ENCODE measurements at regions not wholly inside any gene's neighbourhood (a gene's known extent, or its start where the extent isn't known, plus 50 kb on each side); places are given as distances from the start of the nearest gene placed in this dataset.

GRCh38 chr13:20301015-20301402 is 68.9 kb upstream of the GJB6 start:
- Histone ChIP-seq H3K14ac (ENCODE audit: low read length) (no peak overlapping the region), H2AK5ac (ENCODE audit: low read length) (no peak overlapping the region), H3K27me3 (ENCODE audit: insufficient read depth, low read length) (no peaks in the 10 kb centered on the region), H4K91ac (ENCODE audit: low read depth, low read length) (no peak overlapping the region), H3K36me3 (ENCODE audit: control insufficient read depth in 1 of 2, insufficient read depth in 2 of 2, low read length in 2 of 2) (no peaks in the 10 kb centered on the region), H3K79me2 (ENCODE audit: control insufficient read depth, insufficient read depth, low read length, poor library complexity) (no peaks in the 10 kb centered on the region), H3K79me1 (ENCODE audit: low read length) (no peaks in the 10 kb centered on the region), H3K23ac (ENCODE audit: low read length) (no peak overlapping the region), H2BK120ac (ENCODE audit: insufficient read depth, low read length, poor library complexity) (no peak overlapping the region), H3K4me3 (ENCODE audit: low read depth, low read length) (no peak overlapping the region), H3K9ac (ENCODE audit: low read length) (no peak overlapping the region), H2BK12ac (ENCODE audit: low read length) (no peak overlapping the region), H4K12ac (ENCODE audit: low read depth, low read length) (no peak overlapping the region), H3K9me3 (ENCODE audit: insufficient read depth, low read depth, low read length) (peaks cover 4% of the 10 kb centered on the region), H4K8ac (ENCODE audit: low read depth, low read length) (no peak overlapping the region), H2AFZ (ENCODE audit: insufficient read depth, low read length, poor library complexity) (no peak overlapping the region), H2BK5ac (ENCODE audit: low read depth, low read length, poor library complexity) (no peak overlapping the region), H3K4me2 (ENCODE audit: low read length) (peak overlapping the region; percentile 71), H3K18ac (ENCODE audit: low read length) (no peak overlapping the region), H3K27ac (ENCODE audit: low read depth, low read length) (no peak overlapping the region), H3K4ac (ENCODE audit: low read depth, low read length) (no peak overlapping the region), H3K4me1 (ENCODE audit: control insufficient read depth in 1 of 2, insufficient read depth in 2 of 2, low read length in 2 of 2) (peaks cover 3 to 8% of the 10 kb centered on the region in 2 experiments)
- no peak for DNase-seq
- WGBS (ENCODE audit: extremely low coverage, insufficient coverage, insufficient read length) = no CpG with 5 or more reads among the region's 7 CpGs

- no peak overlapping the region for H3K14ac ChIP-seq (ENCODE audit: low read length)
- H3K9ac ChIP-seq (ENCODE audit: low read length) = no peak overlapping the region
- H3K4ac ChIP-seq (ENCODE audit: low read depth, low read length) = no peak overlapping the region
- no peak for DNase-seq
- H3K27ac ChIP-seq (ENCODE audit: low read depth, low read length) = no peak overlapping the region
- H3K27me3 ChIP-seq (ENCODE audit: insufficient read depth, low read length) = no peaks in the 10 kb centered on the region
- peaks cover 3 to 8% of the 10 kb centered on the region in 2 experiments for H3K4me1 ChIP-seq (ENCODE audit: control insufficient read depth in 1 of 2, insufficient read depth in 2 of 2, low read length in 2 of 2)
- H4K8ac ChIP-seq (ENCODE audit: low read depth, low read length) = no peak overlapping the region
- no peak overlapping the region for H3K4me3 ChIP-seq (ENCODE audit: low read depth, low read length)
- no peaks in the 10 kb centered on the region for H3K79me2 ChIP-seq (ENCODE audit: control insufficient read depth, insufficient read depth, low read length, poor library complexity)
- H2BK120ac ChIP-seq (ENCODE audit: insufficient read depth, low read length, poor library complexity) = no peak overlapping the region
- H4K12ac ChIP-seq (ENCODE audit: low read depth, low read length) = no peak overlapping the region
- no peak overlapping the region for H2AFZ ChIP-seq (ENCODE audit: insufficient read depth, low read length, poor library complexity)
- H2BK5ac ChIP-seq (ENCODE audit: low read depth, low read length, poor library complexity) = no peak overlapping the region
- WGBS (ENCODE audit: extremely low coverage, insufficient coverage, insufficient read length) = no CpG with 5 or more reads among the region's 3 CpGs
- H4K91ac ChIP-seq (ENCODE audit: low read depth, low read length) = no peak overlapping the region
- no peak overlapping the region for H2BK12ac ChIP-seq (ENCODE audit: low read length)
- H3K18ac ChIP-seq (ENCODE audit: low read length) = no peak overlapping the region
- H3K36me3 ChIP-seq (ENCODE audit: control insufficient read depth in 1 of 2, insufficient read depth in 2 of 2, low read length in 2 of 2) = no peaks in the 10 kb centered on the region
- no peak overlapping the region for H2AK5ac ChIP-seq (ENCODE audit: low read length)
- no peak overlapping the region for H3K4me2 ChIP-seq (ENCODE audit: low read length)
- peaks cover 2% of the 10 kb centered on the region for H3K9me3 ChIP-seq (ENCODE audit: insufficient read depth, low read depth, low read length)
- no peaks in the 10 kb centered on the region for H3K79me1 ChIP-seq (ENCODE audit: low read length)
- no peak overlapping the region for H3K23ac ChIP-seq (ENCODE audit: low read length)
Observed at GRCh38 chr13:20297181-20297580, 65.1 kb upstream of the GJB6 start.

- Histone ChIP-seq H2BK5ac (ENCODE audit: low read depth, low read length, poor library complexity) (no peak overlapping the region), H3K27ac (ENCODE audit: low read depth, low read length) (no peak overlapping the region)
Observed at GRCh38 chr13:20295956-20296355, 63.8 kb upstream of the GJB6 start.

GRCh38 chr13:20294497-20294896 is 62.4 kb upstream of the GJB6 start:
- H2AFZ ChIP-seq (ENCODE audit: insufficient read depth, low read length, poor library complexity) = no peak overlapping the region
- DNase-seq = no peak
- peaks cover 0 to 3% of the 10 kb centered on the region in 2 experiments for H3K4me1 ChIP-seq (ENCODE audit: control insufficient read depth in 1 of 2, insufficient read depth in 2 of 2, low read length in 2 of 2)
- H3K27ac ChIP-seq (ENCODE audit: low read depth, low read length) = no peak overlapping the region
- no peaks in the 10 kb centered on the region for H3K9me3 ChIP-seq (ENCODE audit: insufficient read depth, low read depth, low read length)
- no peak overlapping the region for H3K14ac ChIP-seq (ENCODE audit: low read length)
- no peak overlapping the region for H3K4me3 ChIP-seq (ENCODE audit: low read depth, low read length)
- H3K4me2 ChIP-seq (ENCODE audit: low read length) = no peak overlapping the region
- WGBS (ENCODE audit: extremely low coverage, insufficient coverage, insufficient read length) = no CpG with 5 or more reads among the region's 3 CpGs
- H3K79me1 ChIP-seq (ENCODE audit: low read length) = no peaks in the 10 kb centered on the region
- H2BK12ac ChIP-seq (ENCODE audit: low read length) = no peak overlapping the region
- H3K36me3 ChIP-seq (ENCODE audit: control insufficient read depth in 1 of 2, insufficient read depth in 2 of 2, low read length in 2 of 2) = no peaks in the 10 kb centered on the region
- no peak overlapping the region for H4K12ac ChIP-seq (ENCODE audit: low read depth, low read length)
- no peak overlapping the region for H4K91ac ChIP-seq (ENCODE audit: low read depth, low read length)
- H4K8ac ChIP-seq (ENCODE audit: low read depth, low read length) = no peak overlapping the region
- no peak overlapping the region for H2AK5ac ChIP-seq (ENCODE audit: low read length)
- H3K23ac ChIP-seq (ENCODE audit: low read length) = no peak overlapping the region
- no peak overlapping the region for H3K18ac ChIP-seq (ENCODE audit: low read length)
- no peak overlapping the region for H3K9ac ChIP-seq (ENCODE audit: low read length)
- no peaks in the 10 kb centered on the region for H3K27me3 ChIP-seq (ENCODE audit: insufficient read depth, low read length)
- no peak overlapping the region for H2BK5ac ChIP-seq (ENCODE audit: low read depth, low read length, poor library complexity)
- H3K79me2 ChIP-seq (ENCODE audit: control insufficient read depth, insufficient read depth, low read length, poor library complexity) = no peaks in the 10 kb centered on the region
- H2BK120ac ChIP-seq (ENCODE audit: insufficient read depth, low read length, poor library complexity) = no peak overlapping the region
- H3K4ac ChIP-seq (ENCODE audit: low read depth, low read length) = no peak overlapping the region

More at GRCh38 chr13:20295956-20296355, 63.8 kb upstream of the GJB6 start:
- Histone ChIP-seq H2BK12ac (ENCODE audit: low read length) (no peak overlapping the region), H3K79me1 (ENCODE audit: low read length) (no peaks in the 10 kb centered on the region), H3K79me2 (ENCODE audit: control insufficient read depth, insufficient read depth, low read length, poor library complexity) (no peaks in the 10 kb centered on the region), H3K18ac (ENCODE audit: low read length) (no peak overlapping the region), H2AK5ac (ENCODE audit: low read length) (no peak overlapping the region), H3K4me1 (ENCODE audit: control insufficient read depth in 1 of 2, insufficient read depth in 2 of 2, low read length in 2 of 2) (peaks cover 0 to 3% of the 10 kb centered on the region in 2 experiments), H4K8ac (ENCODE audit: low read depth, low read length) (no peak overlapping the region), H3K9me3 (ENCODE audit: insufficient read depth, low read depth, low read length) (no peaks in the 10 kb centered on the region), H3K27me3 (ENCODE audit: insufficient read depth, low read length) (no peaks in the 10 kb centered on the region), H3K36me3 (ENCODE audit: control insufficient read depth in 1 of 2, insufficient read depth in 2 of 2, low read length in 2 of 2) (no peaks in the 10 kb centered on the region), H4K12ac (ENCODE audit: low read depth, low read length) (no peak overlapping the region), H3K4me2 (ENCODE audit: low read length) (no peak overlapping the region), H4K91ac (ENCODE audit: low read depth, low read length) (no peak overlapping the region), H3K14ac (ENCODE audit: low read length) (no peak overlapping the region), H3K23ac (ENCODE audit: low read length) (no peak overlapping the region), H3K9ac (ENCODE audit: low read length) (no peak overlapping the region), H2BK120ac (ENCODE audit: insufficient read depth, low read length, poor library complexity) (no peak overlapping the region), H3K4me3 (ENCODE audit: low read depth, low read length) (no peak overlapping the region), H3K4ac (ENCODE audit: low read depth, low read length) (no peak overlapping the region), H2AFZ (ENCODE audit: insufficient read depth, low read length, poor library complexity) (no peak overlapping the region)
- DNase-seq = no peak
- WGBS (ENCODE audit: extremely low coverage, insufficient coverage, insufficient read length) = no CpG with 5 or more reads among the region's 8 CpGs

Data from trophoblast cell (in vitro differentiated cells and primary cell).